RWPE1 (cell line): ENCODE measurements at regions not wholly inside any gene's neighbourhood (a gene's known extent, or its start where the extent isn't known, plus 50 kb on each side); places are given as distances from the start of the nearest gene placed in this dataset.

ENCODE experiments used
- CTCF ChIA-PET: fragments of 350-600 bp; sonication (Branson Sonifier 250); formaldehyde crosslinking; extraction: SDS; loops from one replicate; lab custom pipeline; 2021; lab: Yijun Ruan, JAX
- POLR2A ChIA-PET: fragments of 400-600 bp; formaldehyde crosslinking; extraction: SDS; loops from one replicate; lab custom pipeline; 2020; ENCODE audit warnings: antibody characterized with exemption; ENCODE audit not compliant: low non-redundant PET; lab: Yijun Ruan, JAX
- DNase-seq: peaks from one replicate; pipeline ENCODE4 v3.0.0; 2012; ENCODE audit warnings: low spot score
- H3K27ac ChIP-seq: fragments of 450-650 bp; 2 replicates; pipeline ENCODE4 v1.5.1; 2017
- CTCF ChIP-seq: fragments of 450-650 bp; conservative IDR thresholded peaks from 2 replicates; pipeline ENCODE4 v1.5.1; 2017; ENCODE audit warnings: low read depth, mild to moderate bottlenecking

- no peak for DNase-seq
- ChIA-PET POLR2A (no interaction called here), CTCF (interaction anchor here (0.7 kb wide), 1 partner anchor 1115 kb away, joined by 3 read pairs; no protein-coding TSS in a partner anchor)
- H3K27ac ChIP-seq: no peak overlapping the region
- no peak for TF ChIP-seq CTCF
These were observed 276.0 kb downstream of the FOXG1 start for GRCh38 chr14:29042551-29042950.

GRCh38 chr14:29043737-29044136 is 277.1 kb downstream of the FOXG1 start:
- TF ChIP-seq CTCF: no peak
- POLR2A ChIA-PET: no interaction called here
- CTCF ChIA-PET: no interaction called here
- H3K27ac ChIP-seq: no peak overlapping the region
- DNase-seq: no peak

- ChIA-PET POLR2A (no interaction called here), CTCF (no interaction called here)
- TF ChIP-seq CTCF: no peak
These were observed 278.6 kb downstream of the FOXG1 start for GRCh38 chr14:29045237-29045636.

GRCh38 chr14:29054119-29054518 is 287.5 kb downstream of the FOXG1 start:
- POLR2A ChIA-PET: no interaction called here
- TF ChIP-seq CTCF: no peak
- no peak for DNase-seq
- CTCF ChIA-PET: no interaction called here
- no peak overlapping the region for H3K27ac ChIP-seq

More at GRCh38 chr14:29045237-29045636, 278.6 kb downstream of the FOXG1 start:
- H3K27ac ChIP-seq: no peak overlapping the region
- DNase-seq: no peak

- POLR2A ChIA-PET: no interaction called here
- no peak overlapping the region for H3K27ac ChIP-seq
- CTCF ChIA-PET: no interaction called here
- DNase-seq: no peak
- TF ChIP-seq CTCF: no peak
These were observed 289.5 kb downstream of the FOXG1 start for GRCh38 chr14:29056041-29056566.

- CTCF ChIA-PET: interaction anchor here (0.6 kb wide), 1 partner anchor 1282 kb away, joined by 3 read pairs; no protein-coding TSS in a partner anchor
These were observed 295.1 kb downstream of the FOXG1 start for GRCh38 chr14:29061702-29062101.

More at GRCh38 chr14:29061702-29062101, 295.1 kb downstream of the FOXG1 start:
- DNase-seq: no peak
- no peak for TF ChIP-seq CTCF
- no peak overlapping the region for H3K27ac ChIP-seq
- POLR2A ChIA-PET: no interaction called here
